Astrocyte of the cerebellum (primary cell): ENCODE measurements at regions not wholly inside any gene's neighbourhood (a gene's known extent, or its start where the extent isn't known, plus 50 kb on each side); places are given as distances from the start of the nearest gene placed in this dataset.

Experiments used
- DNase-seq: peaks from one replicate; pipeline ENCODE4 v3.0.0-alpha.2; 2011; ENCODE audit warnings: low read depth
- H3K4me3 ChIP-seq: 2 replicates; pipeline ENCODE4 v1.5.1; 2011; ENCODE audit warnings: mild to moderate bottlenecking, low read depth, low read length, moderate library complexity
- in situ Hi-C: cut with HindIII; loops from 2 replicates; pipeline ENCODE4 v1.10.0; 2017; ENCODE audit warnings: low sequenced_read_pairs
- TF ChIP-seq, protein P1 (sequence below): IDR thresholded peaks from 2 replicates; pipeline ENCODE4 v1.5.1; 2012; ENCODE audit warnings: low read length, low read depth, moderate library complexity, mild to moderate bottlenecking; ENCODE audit errors: missing control alignments

DNA sequence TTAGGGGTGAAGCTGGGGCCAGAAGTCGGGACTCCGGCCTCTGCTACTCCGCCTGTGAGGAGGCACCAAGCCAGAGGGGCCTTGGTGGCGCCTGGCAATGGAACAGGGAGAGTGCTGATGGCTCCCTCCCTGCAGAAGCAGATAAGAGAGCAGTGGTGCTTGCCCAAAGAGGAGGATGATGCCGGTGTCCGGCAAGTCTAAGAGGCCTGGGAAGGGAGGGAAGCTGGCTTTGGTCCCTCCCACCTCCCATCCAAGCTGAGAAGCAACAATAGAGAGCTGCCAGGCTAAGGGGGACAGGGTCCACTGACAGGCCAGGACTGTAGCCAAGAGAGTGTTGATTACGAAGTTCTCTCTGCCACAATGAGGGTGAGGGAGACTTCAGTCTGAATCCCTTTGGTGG lies 479.5 kb downstream of the TNS1 start:
- no peak overlapping the region for H3K4me3 ChIP-seq
- DNase-seq: no peak
- in situ Hi-C loops: loop anchor here (25.0 kb wide), 2 partner anchors 361 to 1011 kb away; no protein-coding TSS in a partner anchor
- TF ChIP-seq, protein P1, sequence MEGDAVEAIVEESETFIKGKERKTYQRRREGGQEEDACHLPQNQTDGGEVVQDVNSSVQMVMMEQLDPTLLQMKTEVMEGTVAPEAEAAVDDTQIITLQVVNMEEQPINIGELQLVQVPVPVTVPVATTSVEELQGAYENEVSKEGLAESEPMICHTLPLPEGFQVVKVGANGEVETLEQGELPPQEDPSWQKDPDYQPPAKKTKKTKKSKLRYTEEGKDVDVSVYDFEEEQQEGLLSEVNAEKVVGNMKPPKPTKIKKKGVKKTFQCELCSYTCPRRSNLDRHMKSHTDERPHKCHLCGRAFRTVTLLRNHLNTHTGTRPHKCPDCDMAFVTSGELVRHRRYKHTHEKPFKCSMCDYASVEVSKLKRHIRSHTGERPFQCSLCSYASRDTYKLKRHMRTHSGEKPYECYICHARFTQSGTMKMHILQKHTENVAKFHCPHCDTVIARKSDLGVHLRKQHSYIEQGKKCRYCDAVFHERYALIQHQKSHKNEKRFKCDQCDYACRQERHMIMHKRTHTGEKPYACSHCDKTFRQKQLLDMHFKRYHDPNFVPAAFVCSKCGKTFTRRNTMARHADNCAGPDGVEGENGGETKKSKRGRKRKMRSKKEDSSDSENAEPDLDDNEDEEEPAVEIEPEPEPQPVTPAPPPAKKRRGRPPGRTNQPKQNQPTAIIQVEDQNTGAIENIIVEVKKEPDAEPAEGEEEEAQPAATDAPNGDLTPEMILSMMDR: no peak

DNA sequence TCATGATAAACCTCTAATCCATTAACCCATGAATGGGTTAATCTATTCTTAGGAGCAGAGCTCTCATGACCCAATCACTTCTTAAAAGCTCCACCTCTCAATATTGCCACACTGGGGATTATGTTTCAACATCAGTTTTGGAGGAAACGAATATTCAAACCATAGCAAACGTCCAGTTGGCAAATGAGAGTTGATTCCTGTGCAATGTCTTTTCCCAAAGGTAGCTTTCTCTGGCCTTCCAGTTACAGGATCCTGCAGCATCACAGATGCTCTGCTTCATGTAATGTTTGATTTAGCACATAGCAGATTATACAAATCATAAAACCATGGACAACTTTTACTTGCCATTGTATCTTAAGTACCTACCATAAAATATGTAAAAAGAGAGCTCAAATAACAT lies 481.0 kb downstream of the TNS1 start:
- in situ Hi-C loops: loop anchor here (25.0 kb wide), 2 partner anchors 360 to 1010 kb away; no protein-coding TSS in a partner anchor
- TF ChIP-seq, protein P1: no peak
- no peak overlapping the region for H3K4me3 ChIP-seq
- DNase-seq: no peak

DNA sequence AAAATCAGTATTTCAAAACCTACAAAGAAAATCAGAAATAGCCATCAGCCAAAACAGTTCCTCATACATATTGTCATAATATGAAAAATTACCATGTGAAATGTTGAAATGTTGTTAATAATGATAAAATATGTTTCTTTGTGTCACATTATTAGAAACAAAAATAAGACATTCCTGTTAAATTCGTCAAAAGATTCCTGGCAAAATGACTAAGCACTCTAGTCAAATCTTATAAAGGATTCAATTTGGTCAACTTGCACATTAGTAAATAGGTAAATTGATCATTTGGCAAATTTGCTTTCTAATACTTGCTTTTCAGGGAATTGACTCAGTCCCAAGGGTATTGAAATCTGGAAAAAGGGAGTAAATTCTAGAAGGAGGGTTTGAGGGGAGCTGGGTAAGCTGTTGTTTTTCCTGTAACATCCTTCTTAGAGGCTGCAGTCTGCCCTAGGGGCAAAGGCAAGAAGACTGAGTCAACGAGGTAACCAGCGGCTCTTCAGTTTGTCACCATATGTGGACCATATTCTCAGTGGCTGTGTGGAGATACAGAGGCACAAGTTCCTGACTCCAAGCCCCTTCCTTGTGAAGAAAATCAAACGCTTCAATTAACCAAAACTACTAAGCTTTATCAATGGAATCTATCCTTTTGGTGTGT lies 482.3 kb downstream of the TNS1 start:
- in situ Hi-C loops: loop anchor here (25.0 kb wide), 2 partner anchors 358 to 1008 kb away; no protein-coding TSS in a partner anchor
- DNase-seq: no peak
- TF ChIP-seq, protein P1: no peak
- H3K4me3 ChIP-seq: no peak overlapping the region

DNA sequence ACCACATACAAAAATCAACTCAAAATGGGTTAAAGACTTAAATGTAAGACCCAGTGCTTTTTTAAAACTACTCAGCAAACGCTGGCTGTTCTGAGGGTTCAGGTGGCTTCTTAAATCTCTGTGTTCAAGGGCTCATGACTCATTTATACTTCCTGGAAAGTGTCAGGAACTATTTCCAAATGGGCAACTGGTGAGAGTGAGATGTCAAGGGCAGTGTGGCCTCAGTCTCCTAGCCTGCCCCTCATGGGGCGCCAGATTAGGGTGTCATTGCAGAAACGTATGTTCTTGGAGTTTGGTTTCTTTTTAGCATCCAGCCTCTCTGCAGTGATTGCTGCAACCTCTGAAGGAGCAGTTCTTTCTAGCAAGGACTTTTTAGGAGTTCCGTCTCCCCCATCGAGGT lies 485.4 kb downstream of the TNS1 start:
- TF ChIP-seq, protein P1: no peak
- H3K4me3 ChIP-seq: no peak overlapping the region
- in situ Hi-C loops: loop anchor here (25.0 kb wide), 2 partner anchors 355 to 1005 kb away; no protein-coding TSS in a partner anchor
- DNase-seq: no peak

DNA sequence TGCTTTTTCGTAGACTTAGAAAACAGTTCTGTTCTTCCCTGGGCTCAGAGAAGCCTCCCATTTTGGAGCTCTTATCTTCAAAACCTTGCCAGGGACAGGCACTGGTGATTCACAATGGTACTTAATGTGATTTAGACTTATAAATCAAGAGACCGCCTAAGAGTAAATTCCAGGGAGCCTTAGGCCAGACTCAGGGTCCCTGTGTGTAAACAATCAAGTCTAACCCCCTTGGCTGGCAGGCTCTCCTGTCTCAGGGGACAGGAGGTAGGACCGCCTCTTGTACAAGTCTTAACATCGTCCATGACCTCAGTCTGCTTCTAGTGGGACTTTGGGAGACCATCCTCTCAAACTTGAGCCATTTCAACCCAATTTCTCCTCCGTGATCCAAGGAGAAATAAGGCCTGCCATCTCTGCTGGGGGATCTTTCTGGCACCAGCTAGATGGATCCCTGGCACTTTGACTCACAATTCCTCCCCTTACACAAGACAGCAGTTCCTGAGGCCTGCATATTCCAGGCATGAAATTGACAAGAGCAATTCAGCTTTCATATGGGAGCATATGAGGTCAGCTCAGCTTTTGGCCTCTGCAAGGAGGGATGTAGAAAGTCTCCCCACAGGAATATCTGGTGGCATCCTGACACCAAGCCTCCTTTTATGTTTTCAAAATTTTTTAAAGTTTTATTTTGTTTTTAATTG lies 487.0 kb downstream of the TNS1 start:
- DNase-seq: no peak
- no peak overlapping the region for H3K4me3 ChIP-seq
- TF ChIP-seq, protein P1: no peak
- in situ Hi-C loops: loop anchor here (25.0 kb wide), 2 partner anchors 353 to 1003 kb away; no protein-coding TSS in a partner anchor

DNA sequence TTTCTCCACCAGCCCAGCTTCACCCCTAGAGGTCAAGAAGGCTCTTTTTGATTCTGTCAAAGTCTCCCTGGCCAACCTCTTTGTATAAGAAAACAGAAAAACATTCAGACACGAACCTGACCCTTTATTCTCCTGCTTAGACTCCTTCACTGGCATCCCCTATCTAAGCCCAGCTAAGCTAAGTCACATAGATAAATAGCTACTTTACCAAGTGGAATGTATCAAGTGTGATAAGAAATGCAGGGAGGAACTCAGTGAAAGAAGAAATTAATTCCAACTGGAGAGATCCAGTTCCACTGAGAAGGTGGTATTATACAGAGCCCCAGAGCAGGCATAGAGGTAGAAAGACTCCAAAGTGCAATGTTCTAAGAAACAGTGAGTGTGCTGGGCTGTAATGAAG lies 489.5 kb downstream of the TNS1 start:
- DNase-seq: no peak
- H3K4me3 ChIP-seq: no peak overlapping the region
- in situ Hi-C loops: loop anchor here (5.0 to 25.0 kb wide), 3 partner anchors 351 to 1001 kb away; partner anchors contain the start of gene IGFBP5
- TF ChIP-seq, protein P1: no peak
